ENCODE measurements at regions not wholly inside any gene's neighbourhood (a gene's known extent, or its start where the extent isn't known, plus 50 kb on each side); places are given as distances from the start of the nearest gene placed in this dataset.
"Not testable (repeated sequence)": the region's sequence is repeated elsewhere in the genome, so short reads cannot be mapped to it uniquely, and the experiment has no call there.

DNA sequence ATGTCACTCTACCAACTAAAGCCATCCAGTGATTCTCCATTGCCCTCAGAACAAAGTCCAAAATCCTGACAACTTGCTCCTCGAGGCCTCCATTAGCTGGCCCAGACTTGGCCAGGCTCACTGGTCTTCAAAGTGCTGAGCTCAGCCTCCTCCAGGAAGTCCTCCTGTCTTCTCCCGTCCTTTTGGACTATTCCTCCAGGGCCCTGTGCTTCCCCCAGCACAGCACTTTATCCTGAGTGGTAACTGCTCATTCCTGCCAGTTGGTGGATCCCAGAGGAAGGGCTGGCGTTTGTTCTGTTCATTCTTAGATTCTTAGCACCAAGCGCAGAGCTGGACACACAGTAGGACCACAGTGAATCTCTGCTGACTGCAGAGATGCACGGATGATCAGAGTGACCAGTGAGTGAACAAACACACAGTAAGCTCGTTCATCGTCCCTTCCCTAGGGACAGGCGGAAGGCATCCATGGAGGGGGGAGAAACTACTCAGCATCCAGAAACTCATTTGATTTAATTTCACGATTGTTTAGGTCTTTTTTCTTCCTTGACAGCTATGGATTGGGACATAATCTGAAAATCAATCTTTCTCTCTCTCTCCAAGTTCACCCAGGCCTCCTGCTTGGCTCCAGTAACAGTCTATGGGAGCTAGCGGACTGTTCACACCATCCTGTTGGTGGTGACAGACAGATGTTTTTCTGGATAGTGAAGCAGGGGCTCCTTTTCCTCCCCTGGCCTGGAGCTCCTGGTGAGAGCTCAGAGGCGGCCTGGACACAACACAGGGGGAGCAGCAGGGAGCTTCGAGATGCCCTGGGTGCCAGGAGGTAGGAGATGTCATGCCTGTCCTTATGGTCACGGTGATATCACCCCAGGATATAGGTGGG is 180.2 kb downstream of the PTPRU start:
- intact Hi-C loops (cut with micrococcal nuclease) = no loop called here

DNA sequence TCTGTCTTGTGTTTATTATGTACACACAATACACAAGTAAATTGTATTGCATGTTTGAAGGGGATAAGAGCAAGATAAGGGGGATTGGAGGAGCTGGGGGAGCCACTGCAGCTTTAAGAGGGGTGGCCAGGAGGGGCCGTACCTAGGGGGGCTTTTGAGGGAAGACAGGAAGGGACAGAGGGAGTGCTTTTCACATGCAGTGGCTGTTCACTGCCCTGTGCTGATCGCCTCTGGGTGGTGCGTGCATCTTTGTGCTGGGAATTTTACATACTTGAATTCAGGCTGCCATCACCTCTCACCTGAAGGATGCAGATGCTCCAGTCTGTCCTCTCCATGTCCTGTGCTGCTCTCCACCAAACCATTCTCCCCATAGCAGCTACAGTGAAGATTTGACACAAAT is 179.5 kb downstream of the PTPRU start:
- intact Hi-C loops (cut with micrococcal nuclease) = no loop called here

DNA sequence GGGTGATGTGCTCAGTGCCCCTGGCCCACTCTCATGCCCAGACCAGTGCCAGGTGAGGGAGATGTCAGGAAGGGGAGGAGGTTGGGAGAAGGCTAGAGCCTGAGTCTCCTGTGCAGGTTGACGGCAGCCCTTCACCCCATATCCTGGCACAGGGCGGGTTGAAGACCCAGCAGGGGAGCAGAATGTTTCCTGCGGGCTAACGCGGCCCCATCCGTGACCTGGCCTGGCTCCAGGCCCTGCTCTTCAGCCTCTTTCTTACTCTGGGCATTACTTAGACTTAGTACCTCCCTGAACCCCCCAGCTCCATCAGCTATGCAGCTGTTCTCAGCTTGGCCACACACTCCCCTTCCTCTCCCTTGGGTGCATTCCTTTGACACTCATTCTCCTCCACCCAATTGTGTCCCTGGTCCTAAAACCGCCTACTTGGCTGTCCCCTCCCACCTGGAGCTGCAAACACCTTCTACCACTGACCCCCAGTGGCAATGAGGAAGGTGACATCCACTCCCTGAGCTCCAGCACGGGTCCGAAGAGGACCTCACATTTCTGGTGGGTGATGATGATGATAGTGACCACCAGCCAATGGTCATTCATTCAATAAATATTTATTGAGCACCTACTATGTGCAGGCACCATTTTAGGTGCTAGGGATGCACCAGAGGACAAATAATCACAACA is 179.0 kb downstream of the PTPRU start:
- intact Hi-C loops (cut with micrococcal nuclease) = no loop called here

DNA sequence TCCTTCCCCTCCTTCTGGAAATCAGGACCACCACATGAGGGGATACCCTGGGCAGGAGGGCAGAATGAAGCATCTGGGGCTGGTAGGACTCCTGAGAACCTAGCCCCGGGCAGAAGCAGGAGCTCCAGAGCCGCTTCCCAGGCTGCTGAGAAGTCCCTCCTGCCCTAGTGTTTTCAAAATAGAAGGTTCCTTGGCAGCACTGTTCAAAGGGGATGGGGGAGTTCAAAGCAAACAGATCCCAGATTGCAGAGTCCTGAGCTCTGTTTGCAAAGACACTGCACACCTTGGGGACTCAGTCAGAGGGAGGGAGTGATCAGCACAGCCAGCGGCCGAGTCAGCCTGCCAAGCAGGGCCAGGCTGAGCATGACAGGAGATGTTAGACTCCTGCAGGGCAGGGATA is 177.8 kb downstream of the PTPRU start:
- intact Hi-C loops (cut with micrococcal nuclease) = no loop called here

DNA sequence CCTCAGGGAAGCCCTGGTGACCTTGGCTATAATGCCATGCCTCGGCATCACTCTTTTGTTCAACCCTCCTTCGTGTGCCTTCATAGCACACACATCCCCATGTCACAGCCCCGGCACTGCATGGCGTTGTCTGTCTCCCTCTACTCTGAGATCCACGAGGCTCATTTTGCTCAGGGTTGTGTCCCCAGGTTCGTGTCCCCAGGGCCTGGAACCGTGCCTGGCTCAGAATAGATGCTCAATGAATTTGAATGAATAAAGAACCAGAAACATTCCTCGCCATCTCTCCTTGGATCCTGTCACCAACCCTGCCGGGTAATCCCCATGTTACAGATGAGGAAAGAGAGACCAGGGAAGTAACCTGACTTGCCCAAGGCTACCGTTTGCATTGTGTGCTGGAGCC is 177.3 kb downstream of the PTPRU start:
- intact Hi-C loops (cut with micrococcal nuclease) = no loop called here

DNA sequence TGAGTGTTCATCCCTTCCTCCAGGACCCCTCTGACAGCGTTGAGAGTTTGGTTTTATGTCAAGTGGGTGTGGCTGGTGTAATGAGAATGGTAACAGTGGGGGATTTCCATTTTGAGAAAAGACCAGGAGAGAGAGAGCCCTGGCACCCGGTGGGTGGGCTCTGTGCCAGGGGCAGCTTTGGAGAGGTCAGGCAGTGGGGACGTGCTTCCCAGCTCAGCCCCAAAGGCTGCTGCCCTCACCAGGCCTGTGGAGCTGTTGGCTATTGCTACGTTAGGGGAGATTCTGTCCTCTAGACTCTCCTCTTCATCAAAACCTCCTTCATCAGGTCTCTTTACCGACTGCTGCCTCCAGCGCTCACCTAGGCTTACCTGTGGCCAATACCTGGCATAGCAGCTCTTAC is 176.3 kb downstream of the PTPRU start:
- intact Hi-C loops (cut with micrococcal nuclease) = no loop called here

DNA sequence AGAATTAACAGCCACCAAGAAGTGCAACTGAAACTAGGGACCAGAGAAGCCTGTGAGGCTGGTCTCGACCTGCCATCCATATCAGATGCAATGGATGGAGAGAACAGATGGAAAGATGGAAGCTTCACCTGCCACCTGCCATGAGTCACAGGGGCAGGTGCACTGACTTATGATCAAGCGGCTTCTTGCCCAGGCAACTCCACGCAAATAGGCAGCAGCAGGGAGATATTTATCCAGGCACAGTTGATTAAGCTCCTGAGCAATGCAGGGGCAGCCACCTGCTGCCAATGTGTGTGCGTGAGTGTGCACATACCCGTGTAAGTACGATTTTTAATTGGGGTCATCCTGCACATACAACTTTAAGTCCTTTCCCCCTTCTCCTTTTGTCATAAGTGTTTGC is 174.2 kb downstream of the PTPRU start:
- intact Hi-C loops (cut with micrococcal nuclease) = no loop called here

DNA sequence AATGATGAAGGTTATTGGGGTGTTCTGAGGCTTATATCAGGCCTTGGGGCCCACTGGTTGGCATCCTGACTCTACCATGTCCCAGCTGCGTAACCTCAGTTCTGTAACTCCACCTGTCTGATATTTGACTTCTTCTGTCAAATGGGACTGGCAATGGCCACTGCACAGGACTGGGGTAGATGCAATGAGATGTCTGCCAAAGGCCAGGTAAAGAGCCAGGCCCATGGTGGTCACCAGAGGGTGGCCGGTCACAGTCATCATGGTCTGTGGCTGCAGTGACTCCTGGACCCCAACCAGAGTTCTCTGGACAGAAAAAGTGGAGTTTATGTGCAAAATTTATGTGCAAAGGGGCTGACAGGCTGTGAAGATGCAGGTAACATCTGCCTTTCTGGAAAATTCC is 173.3 kb downstream of the PTPRU start:
- intact Hi-C loops (cut with micrococcal nuclease) = no loop called here

DNA sequence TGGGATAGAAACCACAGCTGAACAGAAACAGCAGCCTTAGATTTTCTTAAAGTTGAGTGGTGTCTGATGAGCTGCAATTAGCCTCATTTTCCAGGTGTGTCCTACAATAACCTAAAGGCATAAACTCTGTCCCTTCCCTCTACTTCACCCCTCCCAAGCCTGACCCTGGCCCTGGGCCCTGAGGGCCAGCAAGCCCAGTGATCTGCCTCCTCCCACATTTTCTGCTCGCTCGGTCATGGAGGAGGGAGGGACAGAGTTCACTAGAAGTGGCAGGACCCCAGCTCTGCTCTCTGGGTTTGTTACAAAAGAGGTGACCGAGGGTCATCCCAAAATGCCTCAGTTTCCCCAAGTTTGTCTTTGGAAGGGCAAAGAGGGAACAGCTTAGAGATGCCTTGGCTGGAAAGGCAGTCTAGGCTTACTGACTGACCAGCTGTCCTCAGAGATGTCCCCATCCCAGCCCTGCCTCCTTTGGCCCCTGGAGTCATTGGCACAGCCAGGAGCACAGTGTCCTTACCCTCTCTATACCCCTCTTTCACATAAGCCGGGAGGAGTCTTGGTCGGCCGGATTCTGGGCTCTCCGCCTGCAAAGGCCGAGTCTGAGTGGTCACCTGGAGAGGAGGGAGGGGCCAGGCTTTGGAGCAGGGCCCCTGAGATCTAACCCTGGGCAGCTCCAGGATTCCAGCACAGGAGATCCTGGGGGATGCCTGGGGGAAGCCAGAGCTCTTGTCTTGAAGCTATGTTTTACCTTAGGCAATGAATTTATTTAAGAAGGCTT is 172.7 kb downstream of the PTPRU start:
- intact Hi-C loops (cut with micrococcal nuclease) = no loop called here

DNA sequence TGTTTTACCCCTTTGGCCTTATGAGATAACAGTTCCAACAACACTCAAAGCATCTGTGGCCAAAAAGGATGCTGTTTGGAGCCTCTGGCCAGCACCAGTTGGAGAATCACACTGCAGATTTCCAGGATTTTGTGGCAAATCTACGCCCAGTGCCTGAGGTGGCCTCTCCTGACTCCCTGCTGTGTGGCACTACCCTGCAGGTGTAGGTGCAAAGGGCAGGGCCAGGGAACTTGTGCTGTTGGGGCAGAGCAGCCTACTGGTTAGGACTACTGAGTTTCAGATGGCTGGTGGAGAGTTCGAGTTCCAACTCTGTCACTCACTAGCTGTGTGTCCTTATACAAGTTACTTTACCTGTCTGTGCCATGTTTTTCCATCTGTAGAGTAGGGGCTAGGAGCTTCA is 170.5 kb downstream of the PTPRU start:
- intact Hi-C loops (cut with micrococcal nuclease) = no loop called here

DNA sequence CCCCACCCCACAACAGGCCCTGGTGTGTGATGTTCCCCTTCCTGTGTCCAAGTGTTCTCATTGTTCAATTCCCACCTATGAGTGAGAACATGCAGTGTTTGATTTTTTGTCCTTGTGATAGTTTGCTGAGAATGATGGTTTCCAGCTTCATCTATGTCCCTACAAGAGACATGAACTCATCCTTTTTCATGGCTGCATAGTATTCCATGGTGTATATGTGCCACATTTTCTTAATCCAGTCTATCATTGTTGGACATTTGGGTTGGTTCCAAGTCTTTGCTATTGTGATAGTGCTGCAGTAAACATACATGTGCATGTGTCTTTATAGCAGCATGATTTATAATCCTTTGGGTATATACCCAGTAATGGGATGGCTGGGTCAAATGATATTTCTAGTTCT is 163.9 kb downstream of the PTPRU start:
- intact Hi-C loops (cut with micrococcal nuclease) = not testable (repeated sequence)

DNA sequence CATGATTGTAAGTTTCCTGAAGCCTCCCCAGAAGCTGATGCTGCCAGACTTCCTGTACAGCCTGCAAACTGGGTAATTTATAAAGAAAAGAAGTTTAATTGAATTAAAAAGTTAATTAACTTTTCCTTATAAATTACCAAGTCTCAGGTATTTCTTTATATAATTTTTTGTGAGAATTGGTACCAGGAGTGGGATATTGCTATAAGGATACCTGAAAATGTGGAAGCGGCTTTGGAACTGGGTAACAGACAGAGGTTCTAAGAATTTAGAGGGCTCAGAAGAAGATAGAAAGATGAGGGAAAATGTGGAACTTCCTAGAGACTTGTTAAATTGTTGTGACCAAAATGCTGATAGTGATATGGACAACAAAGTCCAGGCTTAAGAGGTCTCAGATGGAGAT is 163.1 kb downstream of the PTPRU start:
- intact Hi-C loops (cut with micrococcal nuclease) = no loop called here

DNA sequence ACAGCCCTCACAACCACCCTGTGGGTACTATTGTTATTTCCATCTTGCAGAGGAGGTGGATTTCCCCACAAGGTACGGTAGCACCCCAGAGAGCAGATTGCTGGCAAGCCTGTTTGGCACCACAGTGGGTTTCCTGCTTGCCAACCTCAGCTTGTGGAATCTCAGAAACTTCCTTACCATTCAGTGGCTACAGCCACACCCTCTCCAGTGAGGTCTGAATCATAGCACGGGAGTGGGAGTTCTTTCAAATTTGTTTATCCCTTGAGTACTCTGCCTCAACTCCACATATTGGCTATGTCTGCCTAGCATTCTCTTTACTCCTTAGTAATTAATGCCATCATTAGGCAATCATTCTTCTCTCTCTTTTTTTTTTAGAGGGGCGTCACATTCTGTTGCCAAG is 162.1 kb downstream of the PTPRU start:
- intact Hi-C loops (cut with micrococcal nuclease) = no loop called here

DNA sequence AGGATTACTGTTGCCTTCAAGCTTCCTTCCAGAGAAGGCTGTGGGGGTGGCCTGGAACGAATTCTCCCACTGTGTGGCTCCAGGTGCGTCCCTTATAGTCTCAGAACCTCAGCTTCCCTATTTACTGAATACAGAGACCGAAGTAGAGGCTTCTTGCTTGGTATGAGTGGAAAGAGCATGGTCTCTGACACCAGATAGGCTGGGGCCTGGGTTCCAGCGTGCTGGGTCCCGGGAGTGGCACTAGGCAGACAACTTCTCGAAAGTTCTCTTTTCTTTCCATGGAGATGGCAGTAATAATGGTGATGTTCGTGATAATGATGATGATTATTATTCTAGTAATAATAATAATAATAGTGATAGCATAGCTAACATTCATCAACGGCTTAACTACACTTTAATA is 161.7 kb downstream of the PTPRU start:
- intact Hi-C loops (cut with micrococcal nuclease) = no loop called here

DNA sequence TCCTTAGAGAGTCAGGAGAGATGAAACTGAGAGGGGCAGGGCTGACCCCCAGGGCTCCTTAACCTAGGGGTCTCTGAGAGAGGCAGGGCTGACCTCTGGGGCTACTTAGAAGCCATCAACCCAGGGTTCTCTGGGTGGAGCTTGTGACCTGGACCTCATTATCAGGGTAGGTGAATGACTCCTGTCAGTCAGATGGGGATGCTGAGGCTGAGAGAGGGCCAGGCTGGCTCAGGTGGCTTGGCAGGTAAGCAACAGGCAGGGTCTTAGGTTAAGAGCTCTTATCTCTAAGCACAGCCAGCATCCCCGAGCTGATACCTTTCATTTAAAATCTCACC is 160.9 kb downstream of the PTPRU start:
- intact Hi-C loops (cut with micrococcal nuclease) = no loop called here

DNA sequence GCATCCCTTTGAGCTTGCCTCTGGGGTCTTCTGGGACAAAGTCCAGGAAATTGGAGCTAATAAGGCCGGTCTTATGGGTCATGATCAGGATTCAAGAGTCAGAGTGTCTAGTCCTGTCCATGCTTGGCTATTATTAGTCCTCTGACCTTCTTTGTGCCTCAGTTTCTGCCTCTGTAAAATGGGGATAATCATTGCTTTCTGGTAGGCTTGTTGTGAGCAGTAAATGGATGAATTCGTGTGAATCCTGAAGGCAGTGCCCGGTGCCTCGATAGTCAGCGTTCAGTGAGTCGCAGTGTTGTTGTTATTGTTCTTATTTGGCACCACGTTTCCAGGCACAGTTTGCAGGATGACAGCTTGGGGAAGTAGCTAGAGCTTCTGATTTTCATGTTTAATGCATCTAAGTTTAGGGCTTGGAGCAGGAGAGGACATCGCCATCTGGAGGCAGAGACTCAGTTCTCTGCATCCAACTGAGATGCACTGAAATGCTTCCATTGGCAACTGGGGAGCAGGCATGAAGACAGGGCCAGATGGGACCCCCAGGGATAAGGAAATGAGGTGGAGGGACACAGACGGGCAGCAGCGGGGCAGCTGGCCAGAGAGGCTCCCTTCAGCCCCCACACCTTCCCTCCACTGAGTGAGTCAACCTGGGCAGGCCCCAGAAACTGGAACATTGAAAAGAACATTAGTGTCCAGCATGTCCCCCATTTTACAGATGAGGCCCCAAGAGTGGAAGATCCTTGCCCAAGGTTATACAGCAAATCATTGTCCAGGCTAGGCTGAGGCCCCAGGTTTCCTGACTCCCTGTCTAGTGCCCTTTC is 160.3 kb downstream of the PTPRU start:
- intact Hi-C loops (cut with micrococcal nuclease) = no loop called here

DNA sequence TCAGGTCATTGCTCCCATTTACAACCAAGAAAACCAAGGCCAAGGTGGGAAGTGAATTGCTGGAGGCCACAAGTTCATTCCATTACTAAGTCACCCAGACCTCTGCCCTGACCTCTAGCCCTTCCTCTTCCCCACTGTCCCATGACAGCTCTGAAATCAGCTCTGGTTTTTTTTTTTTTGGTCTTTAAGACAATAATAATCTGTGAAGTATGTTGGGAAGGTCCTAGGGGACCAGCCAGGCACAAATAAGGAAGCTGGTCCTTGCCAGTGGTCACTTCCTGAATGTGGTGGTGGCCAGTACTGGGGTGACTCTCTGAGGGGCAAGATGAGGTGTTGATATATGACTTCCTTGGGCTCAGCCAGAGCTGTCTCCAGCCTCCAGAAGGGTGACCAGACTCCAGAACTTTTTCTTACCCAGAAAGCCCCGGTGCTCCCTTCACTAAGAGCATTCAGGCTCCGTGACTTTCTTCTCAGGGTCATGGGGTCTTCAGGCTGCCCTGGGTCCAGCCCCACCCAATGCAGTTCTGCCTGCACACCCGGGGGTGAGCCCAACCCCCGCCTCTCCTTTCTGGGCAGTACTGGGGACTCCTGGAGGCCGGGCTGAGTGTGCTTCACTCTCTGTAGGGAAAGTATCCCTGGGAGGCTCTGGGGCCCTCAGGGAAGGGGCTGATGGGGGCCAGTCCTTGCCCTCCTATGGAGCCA is 159.6 kb downstream of the PTPRU start:
- intact Hi-C loops (cut with micrococcal nuclease) = no loop called here

DNA sequence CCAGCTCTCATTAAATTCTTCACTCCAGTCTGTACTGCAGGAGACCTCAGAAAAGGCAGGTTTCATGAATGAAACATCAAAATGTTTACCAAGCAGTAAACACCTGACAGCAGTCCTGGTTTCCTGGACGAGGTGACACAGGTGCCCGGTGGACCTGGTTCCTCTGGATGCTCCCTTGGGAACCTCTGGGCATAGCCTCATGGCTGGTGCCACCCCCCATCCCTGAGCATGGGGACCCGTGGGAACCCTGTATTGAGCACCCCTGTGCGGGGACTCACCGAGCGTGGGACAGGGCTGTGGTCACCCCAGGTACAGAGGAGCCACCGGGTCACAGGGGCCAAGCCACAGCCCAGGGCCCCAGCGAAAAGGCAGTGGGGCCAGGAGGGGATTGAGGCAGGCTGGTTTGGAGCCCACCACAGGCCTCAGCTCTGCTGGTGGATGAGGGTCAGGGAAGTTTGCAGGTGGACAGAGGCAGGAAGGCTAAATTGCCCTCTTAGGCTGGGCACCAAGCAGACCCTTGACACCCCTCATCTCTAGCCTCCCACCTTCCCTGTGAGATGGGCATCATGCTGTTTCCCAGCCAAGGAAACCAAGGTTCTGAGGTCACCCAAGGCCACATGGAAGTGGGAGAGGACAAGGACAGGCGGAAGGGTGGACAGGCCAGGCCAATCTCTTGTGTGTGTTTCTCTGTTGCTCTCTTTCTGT is 158.4 kb downstream of the PTPRU start:
- intact Hi-C loops (cut with micrococcal nuclease) = no loop called here

DNA sequence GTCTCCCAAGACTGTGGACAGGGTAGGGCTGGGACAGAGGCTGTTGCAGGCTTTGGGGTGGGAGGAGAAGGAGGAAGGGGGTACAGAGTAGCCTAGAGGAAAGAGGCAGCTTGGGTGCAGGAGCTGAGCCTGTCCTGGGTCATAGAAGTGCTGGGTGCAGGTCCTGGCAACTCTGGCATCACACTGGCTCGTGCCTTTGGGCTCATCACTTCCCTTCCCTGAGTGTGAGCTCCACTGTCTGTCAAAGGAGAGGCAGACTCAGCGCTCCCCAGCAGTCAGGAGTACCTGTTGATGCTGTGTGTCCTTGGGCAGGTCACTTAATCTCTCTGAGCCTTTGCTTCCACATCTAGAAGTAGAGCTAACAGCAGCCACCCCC is 157.1 kb downstream of the PTPRU start:
- intact Hi-C loops (cut with micrococcal nuclease) = no loop called here

Data from T-helper 2 cell treated with Interferon-gamma antibody and Interleukin-4, amounts not matched to agents 100 ng/mL and 5 ng/mL, for 36 hours (primary cell).